Activated CD4-positive, alpha-beta T cell treated with anti-CD3 and anti-CD28 coated beads for 48 hours (primary cell): ENCODE measurements at regions not wholly inside any gene's neighbourhood (a gene's known extent, or its start where the extent isn't known, plus 50 kb on each side); places are given as distances from the start of the nearest gene placed in this dataset.
A peak's percentile ranks its signal among the peaks of the same experiment; 100 is the strongest.
"Not testable (repeated sequence)": the region's sequence is repeated elsewhere in the genome, so short reads cannot be mapped to it uniquely, and the experiment has no call there.

Experiments used
- DNase-seq: peaks from one replicate; pipeline ENCODE4 v3.0.0-alpha.2; 2020

DNA sequence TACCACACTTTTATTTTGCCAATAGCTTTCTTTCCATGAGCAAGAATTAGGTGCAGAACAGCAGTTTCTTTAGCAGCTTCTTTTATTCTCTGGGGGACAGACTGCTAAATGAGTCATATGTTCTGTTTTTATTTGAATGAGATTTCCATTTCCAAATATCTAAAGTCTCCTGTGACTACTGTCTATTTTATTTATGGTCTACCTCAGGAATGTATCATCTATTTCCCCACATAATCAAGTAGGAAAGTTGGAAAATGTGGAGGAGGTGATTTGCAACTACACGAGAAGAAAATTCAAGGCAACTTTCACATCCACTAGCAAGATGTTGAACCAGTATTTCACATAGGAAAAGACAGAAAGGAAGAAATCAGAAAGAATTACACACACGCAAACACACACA lies 139.9 kb upstream of the MEX3C start:
- DNase-seq = no peak

- DNase-seq = no peak
Measured at GRCh38 chr18:51339856-51340255, 142.4 kb upstream of the MEX3C start.

GRCh38 chr18:51340332-51340731 lies 142.9 kb upstream of the MEX3C start:
- no peak for DNase-seq

GRCh38 chr18:51342815-51343214 lies 145.3 kb upstream of the MEX3C start:
- peak; percentile 42 for DNase-seq

- no peak for DNase-seq
Measured at GRCh38 chr18:51345848-51346391, 148.4 kb upstream of the MEX3C start.

DNA sequence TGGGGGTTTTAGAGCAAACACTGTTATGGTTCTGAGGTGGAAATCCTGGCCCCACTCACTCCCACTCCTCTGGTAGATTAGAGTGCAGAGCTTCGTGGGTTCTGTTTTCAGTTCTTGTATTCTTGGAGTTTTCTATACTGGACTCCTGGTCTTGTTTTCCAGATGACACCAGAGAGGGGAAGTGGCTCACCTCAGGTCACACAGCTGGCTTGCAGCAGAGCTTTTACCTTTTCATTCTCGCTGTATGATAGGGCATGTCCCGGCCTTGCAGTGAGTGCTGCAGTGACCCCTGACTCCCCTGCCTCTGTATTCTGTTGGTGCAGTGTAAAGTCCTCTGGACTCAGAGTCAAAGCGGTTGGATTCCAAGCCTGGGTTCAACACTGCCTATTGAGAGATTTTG lies 148.9 kb upstream of the MEX3C start:
- no peak for DNase-seq

- no peak for DNase-seq
Measured at GRCh38 chr18:51350081-51350480, 152.6 kb upstream of the MEX3C start.

DNA sequence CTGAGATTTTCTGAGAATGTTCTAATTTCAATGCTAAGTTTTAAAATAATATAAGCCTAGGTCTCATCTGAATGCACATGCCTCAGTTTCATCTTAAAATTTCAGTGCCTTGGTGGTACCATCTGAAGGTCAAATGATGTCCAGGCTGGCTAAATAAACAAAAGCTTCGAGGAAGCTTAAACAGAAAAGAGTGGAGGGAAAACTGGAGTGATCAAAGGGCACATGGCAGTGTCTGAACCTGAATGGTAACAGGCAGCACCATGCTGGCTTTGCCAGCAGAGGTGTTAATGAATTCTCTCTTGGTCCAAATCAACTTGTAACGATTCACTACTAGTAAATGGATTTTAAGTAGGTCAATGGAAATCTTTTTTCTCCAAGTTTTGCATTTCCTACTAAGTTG lies 158.4 kb upstream of the MEX3C start:
- DNase-seq = no peak

GRCh38 chr18:51360301-51360700 lies 162.8 kb upstream of the MEX3C start:
- not testable (repeated sequence) for DNase-seq

- no peak for DNase-seq
Measured at GRCh38 chr18:51361130-51361860, 163.8 kb upstream of the MEX3C start.

- no peak for DNase-seq
Measured at GRCh38 chr18:51363384-51363783, 165.9 kb upstream of the MEX3C start.

GRCh38 chr18:51370996-51371395 lies 173.5 kb upstream of the MEX3C start:
- DNase-seq = no peak

DNA sequence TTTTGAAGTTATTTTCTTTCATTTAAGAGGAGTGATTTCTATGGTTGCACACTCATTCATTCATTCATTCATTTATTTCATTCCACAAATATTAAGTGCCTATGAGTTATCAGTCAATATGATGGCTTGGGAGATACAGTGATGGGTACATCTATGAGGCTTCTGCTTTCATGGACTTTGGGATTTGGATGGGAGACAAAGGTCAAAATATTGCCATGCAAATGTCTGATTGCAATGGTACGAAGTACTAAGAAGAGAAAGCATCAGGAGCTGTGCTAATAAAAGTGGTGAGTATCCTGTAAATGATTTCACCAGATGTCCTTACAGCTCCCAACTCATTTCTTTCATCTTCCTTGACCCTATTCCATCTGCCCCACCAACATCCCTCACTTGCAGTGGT lies 174.4 kb upstream of the MEX3C start:
- DNase-seq = no peak

- DNase-seq = no peak
Measured at GRCh38 chr18:51382081-51382480, 184.6 kb upstream of the MEX3C start.

GRCh38 chr18:51383116-51383515 lies 185.6 kb upstream of the MEX3C start:
- DNase-seq = no peak

GRCh38 chr18:51383711-51384110 lies 186.2 kb upstream of the MEX3C start:
- DNase-seq = no peak

GRCh38 chr18:51385270-51385669 lies 187.8 kb upstream of the MEX3C start:
- DNase-seq = no peak

DNA sequence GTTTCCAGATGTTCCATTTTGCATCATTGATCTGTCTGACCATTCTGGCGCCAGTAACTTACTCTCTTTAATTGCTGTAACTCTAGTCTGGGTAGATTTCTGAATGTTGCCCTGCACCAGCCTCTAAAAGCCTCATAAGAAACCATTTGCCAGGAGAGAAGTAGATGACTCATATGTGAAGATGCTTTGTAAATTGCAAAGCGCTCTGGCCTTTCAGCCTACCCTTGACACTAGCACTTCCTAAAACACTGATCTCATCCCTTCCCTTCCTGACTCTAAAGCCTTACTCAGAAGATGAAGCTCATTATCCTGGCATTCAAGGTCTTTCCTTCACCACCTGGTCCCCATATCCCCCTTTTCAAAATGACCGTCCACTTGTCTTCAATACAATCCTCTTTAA lies 193.2 kb upstream of the MEX3C start:
- no peak for DNase-seq

GRCh38 chr18:51391215-51391614 lies 193.7 kb upstream of the MEX3C start:
- DNase-seq = no peak

GRCh38 chr18:51391731-51392130 lies 194.2 kb upstream of the MEX3C start:
- no peak for DNase-seq

GRCh38 chr18:51397347-51397962 lies 200.0 kb upstream of the MEX3C start:
- no peak for DNase-seq

GRCh38 chr18:51398104-51398503 lies 200.6 kb upstream of the MEX3C start:
- DNase-seq = no peak

DNA sequence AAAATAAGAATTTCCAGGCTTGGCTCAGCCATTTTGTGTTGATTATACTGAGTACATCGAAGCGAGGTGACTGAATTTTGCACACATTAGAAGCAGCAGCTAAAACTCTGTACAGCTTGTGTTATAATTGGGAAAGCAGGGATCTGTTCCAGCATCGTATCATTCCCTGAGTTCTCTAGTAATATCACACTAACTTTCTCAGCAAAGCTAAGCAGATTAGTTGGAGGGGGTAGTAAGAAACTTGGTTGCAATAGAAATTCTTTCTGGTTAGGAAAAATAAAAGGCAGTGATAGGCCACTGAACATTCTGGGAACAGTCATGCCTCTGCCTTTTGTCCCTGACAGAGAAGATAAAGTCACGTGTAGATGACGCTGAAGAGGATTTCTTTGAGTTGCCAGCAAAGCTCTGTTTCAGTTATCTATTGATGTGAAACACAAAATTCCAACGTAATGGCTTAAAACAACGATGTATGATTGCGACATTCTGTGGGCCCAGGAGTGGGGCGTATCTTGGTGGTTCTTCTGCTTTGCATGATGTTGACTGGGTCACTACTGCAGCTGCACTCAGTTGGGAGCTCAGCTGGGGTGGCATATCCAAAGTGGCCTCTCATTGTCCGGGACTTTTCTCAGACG lies 202.1 kb upstream of the MEX3C start:
- no peak for DNase-seq

- DNase-seq = no peak
Measured at GRCh38 chr18:51400721-51401120, 203.2 kb upstream of the MEX3C start.
